Activated naive CD8-positive, alpha-beta T cell treated with anti-CD3 and anti-CD28 coated beads, Interleukin-2, amount 10 ng/mL, durations not matched to agents 7 days and 5 days (primary cell): ENCODE measurements at regions not wholly inside any gene's neighbourhood (a gene's known extent, or its start where the extent isn't known, plus 50 kb on each side); places are given as distances from the start of the nearest gene placed in this dataset.

Experiments used
- ATAC-seq: fragments of 150-1000 bp; cut with Tn5 transposase; one replicate; pipeline ENCODE4 v1.10.0; 2021; ENCODE audit warnings: low read depth, moderate library complexity
- POLR2A ChIA-PET: fragments of 350-600 bp; sonication (Branson Sonifier 250); formaldehyde crosslinking; loops from one replicate; lab custom pipeline; 2021; ENCODE audit warnings: antibody characterized with exemption; lab: Charles Lee
- DNase-seq: peaks from one replicate; pipeline ENCODE4 v3.0.0; 2021
- H3K27ac Mint-ChIP-seq: one replicate; pipeline ENCODE4 v1.8.0; 2022; ENCODE audit warnings: mild to moderate bottlenecking, mixed read lengths
- H3K27me3 Mint-ChIP-seq: one replicate; pipeline ENCODE4 v1.8.0; 2022; ENCODE audit warnings: mild to moderate bottlenecking, moderate library complexity, mixed read lengths
- H3K36me3 Mint-ChIP-seq: one replicate; pipeline ENCODE4 v1.8.0; 2021; ENCODE audit warnings: mild to moderate bottlenecking, mixed read lengths
- H3K4me1 Mint-ChIP-seq: one replicate; pipeline ENCODE4 v1.8.0; 2021; ENCODE audit warnings: mixed read lengths
- H3K4me3 Mint-ChIP-seq: one replicate; pipeline ENCODE4 v1.8.0; 2022; ENCODE audit warnings: mild to moderate bottlenecking, moderate library complexity, mixed read lengths
- H3K9me3 Mint-ChIP-seq: one replicate; pipeline ENCODE4 v1.8.0; 2021; ENCODE audit warnings: mixed read lengths

- POLR2A ChIA-PET = no interaction called here
- ATAC-seq (no peak), DNase-seq (no peak)
- Mint-ChIP-seq H3K36me3 (no peaks in the 10 kb centered on the region), H3K4me3 (no peak overlapping the region), H3K27ac (no peak overlapping the region), H3K27me3 (no peaks in the 10 kb centered on the region), H3K9me3 (no peaks in the 10 kb centered on the region), H3K4me1 (no peaks in the 10 kb centered on the region)
These were observed 482.9 kb downstream of the AGTPBP1 start for GRCh38 chr9:85258823-85259370.

- H3K36me3 Mint-ChIP-seq = no peaks in the 10 kb centered on the region
- H3K4me1 Mint-ChIP-seq = no peaks in the 10 kb centered on the region
- H3K9me3 Mint-ChIP-seq = no peaks in the 10 kb centered on the region
- H3K4me3 Mint-ChIP-seq = no peak overlapping the region
- H3K27me3 Mint-ChIP-seq = no peaks in the 10 kb centered on the region
- H3K27ac Mint-ChIP-seq = no peak overlapping the region
- POLR2A ChIA-PET = no interaction called here
- ATAC-seq (no peak), DNase-seq (no peak)
These were observed 483.5 kb downstream of the AGTPBP1 start for GRCh38 chr9:85258236-85258635.

DNA sequence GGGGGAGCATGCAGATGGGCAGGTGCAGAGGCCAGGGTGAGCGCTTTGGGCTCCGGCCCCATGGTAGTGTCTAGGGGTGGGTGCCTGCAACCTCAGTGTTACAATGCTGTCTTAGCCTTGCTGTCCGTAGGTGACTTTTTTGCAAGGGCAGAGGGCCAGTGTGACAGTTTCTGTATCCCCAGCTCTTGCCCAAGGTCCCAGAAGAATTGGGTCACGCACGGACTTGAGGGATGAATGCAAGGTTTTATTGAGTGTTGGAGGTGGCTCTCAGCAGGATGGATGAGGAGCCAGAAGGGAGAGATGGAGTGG lies 492.5 kb downstream of the AGTPBP1 start:
- H3K27me3 Mint-ChIP-seq = peaks cover 3% of the 10 kb centered on the region
- ATAC-seq (no peak), DNase-seq (no peak)
- POLR2A ChIA-PET = no interaction called here
- no peak overlapping the region for H3K27ac Mint-ChIP-seq
- H3K4me3 Mint-ChIP-seq = no peak overlapping the region
- no peaks in the 10 kb centered on the region for H3K9me3 Mint-ChIP-seq
- no peaks in the 10 kb centered on the region for H3K4me1 Mint-ChIP-seq
- no peaks in the 10 kb centered on the region for H3K36me3 Mint-ChIP-seq

DNA sequence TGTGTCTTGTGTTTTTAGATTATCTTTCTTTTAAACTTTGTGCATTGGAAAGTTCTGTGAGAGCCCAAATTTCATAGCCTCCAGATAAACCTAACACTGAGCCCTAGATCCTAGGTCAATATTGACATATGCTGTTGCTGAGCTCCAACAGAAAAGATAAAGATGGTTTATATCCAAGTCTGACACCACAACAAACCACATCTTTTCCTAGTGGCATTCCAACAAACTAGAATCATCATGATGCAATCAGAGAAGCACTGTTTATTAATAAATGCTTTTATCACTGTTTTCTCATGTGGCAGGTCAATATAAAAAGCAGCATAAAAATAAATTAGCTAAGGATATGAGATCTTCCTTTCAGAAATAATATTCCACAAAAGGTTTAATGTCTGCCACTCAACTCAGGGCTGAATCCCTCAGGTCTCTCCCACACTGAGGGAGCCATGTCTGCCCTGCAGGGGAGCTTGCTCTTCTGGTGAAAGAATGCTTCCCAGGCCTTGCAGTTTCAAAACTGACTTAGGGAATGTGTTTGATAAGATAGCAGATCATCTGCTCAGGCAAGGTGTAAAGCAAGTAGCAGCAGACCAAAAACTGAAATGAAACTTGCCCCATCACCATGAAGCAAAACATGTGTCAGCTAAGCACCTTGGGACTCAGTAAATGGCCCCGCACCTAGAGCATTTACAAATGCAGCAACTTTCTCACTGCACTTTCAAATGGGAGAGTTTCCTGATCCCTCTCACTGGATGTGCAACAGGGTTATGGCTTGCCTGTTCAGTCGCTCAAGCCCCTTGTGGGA lies 493.0 kb downstream of the AGTPBP1 start:
- Mint-ChIP-seq H3K4me3 (no peak overlapping the region), H3K36me3 (no peaks in the 10 kb centered on the region), H3K27me3 (peaks cover 3% of the 10 kb centered on the region), H3K9me3 (no peaks in the 10 kb centered on the region), H3K4me1 (no peaks in the 10 kb centered on the region), H3K27ac (no peak overlapping the region)
- POLR2A ChIA-PET = no interaction called here
- DNase-seq (no peak), ATAC-seq (no peak)

DNA sequence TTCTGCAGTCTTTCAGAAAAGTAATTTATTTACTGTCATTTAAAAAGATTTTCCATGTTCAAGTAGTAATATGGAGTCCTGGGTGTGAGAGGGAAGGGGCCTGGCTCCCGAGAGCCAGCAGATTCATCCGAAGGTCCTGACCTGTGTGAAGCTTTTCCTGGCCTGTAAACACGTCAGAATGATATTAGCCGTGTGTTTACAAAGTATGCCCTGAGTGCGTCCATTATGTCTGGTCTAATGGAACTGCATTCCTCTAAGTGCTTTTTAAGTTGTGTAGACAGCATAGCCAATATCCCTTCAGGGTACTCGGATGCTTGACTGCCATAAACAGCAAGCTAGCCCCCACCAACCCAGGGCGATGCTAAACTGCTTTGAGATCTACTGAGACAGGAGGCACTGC lies 495.2 kb downstream of the AGTPBP1 start:
- Mint-ChIP-seq H3K9me3 (no peaks in the 10 kb centered on the region), H3K27ac (no peak overlapping the region), H3K4me3 (no peak overlapping the region), H3K4me1 (no peaks in the 10 kb centered on the region), H3K27me3 (peaks cover 1% of the 10 kb centered on the region), H3K36me3 (no peaks in the 10 kb centered on the region)
- DNase-seq (no peak), ATAC-seq (no peak)
- POLR2A ChIA-PET = no interaction called here

DNA sequence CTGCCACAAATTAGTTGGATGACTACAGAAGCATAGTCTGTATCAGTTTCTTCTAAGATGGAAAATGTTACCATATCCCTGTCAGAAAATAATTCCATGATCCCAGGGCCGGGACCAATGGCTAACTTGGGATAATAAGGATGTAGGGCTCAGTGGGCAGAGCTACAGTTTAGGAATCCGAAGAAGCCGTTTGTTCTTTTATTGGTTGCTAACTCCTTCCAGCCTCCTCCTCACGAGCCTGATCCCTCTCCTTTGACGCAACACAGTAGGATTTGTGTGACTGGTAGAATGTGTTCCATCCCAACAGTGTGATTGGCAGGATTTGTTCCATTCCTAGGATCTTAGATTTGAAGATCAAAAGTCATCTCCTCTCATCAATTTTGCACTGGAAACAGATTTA lies 496.9 kb downstream of the AGTPBP1 start:
- Mint-ChIP-seq H3K27me3 (no peaks in the 10 kb centered on the region), H3K4me1 (no peaks in the 10 kb centered on the region), H3K4me3 (no peak overlapping the region), H3K36me3 (no peaks in the 10 kb centered on the region), H3K9me3 (no peaks in the 10 kb centered on the region), H3K27ac (no peak overlapping the region)
- ATAC-seq (no peak), DNase-seq (no peak)
- POLR2A ChIA-PET = no interaction called here

GRCh38 chr9:85243977-85244376 lies 497.8 kb downstream of the AGTPBP1 start:
- Mint-ChIP-seq H3K4me3 (no peak overlapping the region), H3K27ac (no peak overlapping the region), H3K4me1 (no peaks in the 10 kb centered on the region), H3K9me3 (no peaks in the 10 kb centered on the region), H3K36me3 (no peaks in the 10 kb centered on the region), H3K27me3 (no peaks in the 10 kb centered on the region)
- POLR2A ChIA-PET = no interaction called here
- DNase-seq = no peak
- ATAC-seq = no peak

DNA sequence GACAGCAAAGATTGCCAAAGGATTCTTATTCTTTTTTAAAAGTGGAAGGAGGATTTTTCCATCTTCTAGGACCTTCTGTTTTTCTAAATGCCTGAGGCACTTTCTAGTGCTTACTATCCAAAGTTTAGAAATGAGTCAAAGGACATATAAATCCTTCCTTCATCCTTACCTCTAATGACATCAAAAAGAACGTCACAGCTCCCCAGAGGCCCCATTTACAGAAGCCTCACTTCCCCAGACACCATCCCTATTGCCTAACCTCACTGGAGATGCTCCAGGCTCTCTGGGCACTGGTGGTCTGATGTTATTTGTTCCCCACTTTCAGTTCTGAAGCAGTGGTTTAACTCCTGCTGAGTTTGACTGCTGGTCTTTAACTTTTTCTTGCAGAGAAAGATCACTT lies 504.3 kb downstream of the AGTPBP1 start:
- Mint-ChIP-seq H3K27me3 (no peaks in the 10 kb centered on the region), H3K4me1 (no peaks in the 10 kb centered on the region), H3K36me3 (no peaks in the 10 kb centered on the region), H3K9me3 (no peaks in the 10 kb centered on the region), H3K4me3 (no peak overlapping the region), H3K27ac (no peak overlapping the region)
- ATAC-seq = no peak
- no peak for DNase-seq
- POLR2A ChIA-PET = no interaction called here

GRCh38 chr9:85230081-85230480 lies 511.7 kb downstream of the AGTPBP1 start:
- ATAC-seq (no peak), DNase-seq (no peak)
- H3K9me3 Mint-ChIP-seq = no peaks in the 10 kb centered on the region
- no peak overlapping the region for H3K27ac Mint-ChIP-seq
- no peaks in the 10 kb centered on the region for H3K4me1 Mint-ChIP-seq
- H3K36me3 Mint-ChIP-seq = no peaks in the 10 kb centered on the region
- H3K4me3 Mint-ChIP-seq = no peak overlapping the region
- POLR2A ChIA-PET = no interaction called here
- H3K27me3 Mint-ChIP-seq = no peaks in the 10 kb centered on the region

GRCh38 chr9:85228111-85228855 lies 513.5 kb downstream of the AGTPBP1 start:
- no peak for DNase-seq
- Mint-ChIP-seq H3K27ac (no peak overlapping the region), H3K4me3 (no peak overlapping the region), H3K36me3 (no peaks in the 10 kb centered on the region), H3K4me1 (no peaks in the 10 kb centered on the region), H3K27me3 (no peaks in the 10 kb centered on the region), H3K9me3 (no peaks in the 10 kb centered on the region)
- POLR2A ChIA-PET = no interaction called here
- ATAC-seq = no peak

- no peaks in the 10 kb centered on the region for H3K36me3 Mint-ChIP-seq
- H3K27me3 Mint-ChIP-seq = no peaks in the 10 kb centered on the region
- POLR2A ChIA-PET = no interaction called here
- ATAC-seq (no peak), DNase-seq (no peak)
- no peak overlapping the region for H3K4me3 Mint-ChIP-seq
- H3K9me3 Mint-ChIP-seq = no peaks in the 10 kb centered on the region
- H3K4me1 Mint-ChIP-seq = no peaks in the 10 kb centered on the region
- H3K27ac Mint-ChIP-seq = no peak overlapping the region
These were observed 516.6 kb downstream of the AGTPBP1 start for GRCh38 chr9:85225180-85225579.

GRCh38 chr9:85224729-85225128 lies 517.0 kb downstream of the AGTPBP1 start:
- POLR2A ChIA-PET = no interaction called here
- Mint-ChIP-seq H3K9me3 (no peaks in the 10 kb centered on the region), H3K36me3 (no peaks in the 10 kb centered on the region), H3K4me1 (no peaks in the 10 kb centered on the region), H3K27me3 (no peaks in the 10 kb centered on the region), H3K27ac (no peak overlapping the region), H3K4me3 (no peak overlapping the region)
- DNase-seq (no peak), ATAC-seq (no peak)

DNA sequence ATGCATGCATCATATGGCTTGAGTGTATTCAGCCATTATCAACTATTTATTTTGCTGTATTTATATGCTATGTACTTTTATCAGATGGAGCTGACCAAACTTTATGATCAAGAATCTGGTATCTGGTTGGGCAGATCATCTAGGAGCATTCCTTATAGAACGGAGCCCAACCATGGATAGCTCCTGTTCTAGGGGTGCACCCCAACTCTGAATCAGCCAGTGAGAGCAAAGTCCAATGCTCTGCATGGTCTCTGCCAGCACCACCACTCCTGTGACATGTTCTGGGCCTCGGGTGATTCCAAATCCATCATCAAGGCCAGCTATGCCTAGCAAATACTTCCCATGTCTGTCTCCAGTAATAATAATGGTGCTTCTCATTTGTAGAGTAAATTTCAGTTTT lies 517.5 kb downstream of the AGTPBP1 start:
- no peaks in the 10 kb centered on the region for H3K4me1 Mint-ChIP-seq
- POLR2A ChIA-PET = no interaction called here
- H3K36me3 Mint-ChIP-seq = no peaks in the 10 kb centered on the region
- ATAC-seq (no peak), DNase-seq (no peak)
- H3K27ac Mint-ChIP-seq = no peak overlapping the region
- H3K4me3 Mint-ChIP-seq = no peak overlapping the region
- H3K9me3 Mint-ChIP-seq = no peaks in the 10 kb centered on the region
- H3K27me3 Mint-ChIP-seq = no peaks in the 10 kb centered on the region

- Mint-ChIP-seq H3K36me3 (no peaks in the 10 kb centered on the region), H3K4me1 (no peaks in the 10 kb centered on the region), H3K4me3 (no peak overlapping the region), H3K9me3 (no peaks in the 10 kb centered on the region), H3K27ac (no peak overlapping the region), H3K27me3 (no peaks in the 10 kb centered on the region)
- no peak for ATAC-seq
- POLR2A ChIA-PET = no interaction called here
- DNase-seq = no peak
These were observed 518.1 kb downstream of the AGTPBP1 start for GRCh38 chr9:85223506-85224125.
